ENCODE measurements at regions not wholly inside any gene's neighbourhood (a gene's known extent, or its start where the extent isn't known, plus 50 kb on each side); places are given as distances from the start of the nearest gene placed in this dataset.

DNA sequence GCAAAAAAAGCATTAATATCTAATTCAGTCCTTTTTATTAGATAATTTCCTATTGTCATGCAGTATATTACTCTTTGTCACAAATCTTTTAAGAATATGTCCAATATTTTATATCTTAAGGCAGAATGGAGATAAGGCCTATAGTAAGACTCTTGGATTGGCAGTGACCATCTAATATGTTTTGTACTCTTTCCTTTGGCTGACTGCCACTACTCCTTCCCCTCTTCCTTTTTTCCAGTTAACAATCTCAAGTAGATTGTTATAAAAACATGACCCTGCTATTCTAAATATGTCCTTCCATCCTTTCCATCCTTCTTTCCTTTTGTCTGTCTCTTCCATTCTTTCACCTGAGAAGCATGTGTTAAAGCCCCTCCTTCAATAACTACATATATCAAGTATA, 92.8 kb upstream of the TMEM168 start:
- TF ChIP-seq, protein P1, sequence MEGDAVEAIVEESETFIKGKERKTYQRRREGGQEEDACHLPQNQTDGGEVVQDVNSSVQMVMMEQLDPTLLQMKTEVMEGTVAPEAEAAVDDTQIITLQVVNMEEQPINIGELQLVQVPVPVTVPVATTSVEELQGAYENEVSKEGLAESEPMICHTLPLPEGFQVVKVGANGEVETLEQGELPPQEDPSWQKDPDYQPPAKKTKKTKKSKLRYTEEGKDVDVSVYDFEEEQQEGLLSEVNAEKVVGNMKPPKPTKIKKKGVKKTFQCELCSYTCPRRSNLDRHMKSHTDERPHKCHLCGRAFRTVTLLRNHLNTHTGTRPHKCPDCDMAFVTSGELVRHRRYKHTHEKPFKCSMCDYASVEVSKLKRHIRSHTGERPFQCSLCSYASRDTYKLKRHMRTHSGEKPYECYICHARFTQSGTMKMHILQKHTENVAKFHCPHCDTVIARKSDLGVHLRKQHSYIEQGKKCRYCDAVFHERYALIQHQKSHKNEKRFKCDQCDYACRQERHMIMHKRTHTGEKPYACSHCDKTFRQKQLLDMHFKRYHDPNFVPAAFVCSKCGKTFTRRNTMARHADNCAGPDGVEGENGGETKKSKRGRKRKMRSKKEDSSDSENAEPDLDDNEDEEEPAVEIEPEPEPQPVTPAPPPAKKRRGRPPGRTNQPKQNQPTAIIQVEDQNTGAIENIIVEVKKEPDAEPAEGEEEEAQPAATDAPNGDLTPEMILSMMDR (IDR thresholded peaks at IDR 0.05 in 8 of 11, conservative IDR thresholded peaks at IDR 0.05 in 3 of 11): no peak
- TF ChIP-seq POLR2AphosphoS5 (IDR thresholded peaks at IDR 0.05): no peak

All from spleen (tissue), 7 donors.